ENCODE measurements at regions not wholly inside any gene's neighbourhood (a gene's known extent, or its start where the extent isn't known, plus 50 kb on each side); places are given as distances from the start of the nearest gene placed in this dataset.
"Not testable (repeated sequence)": the region's sequence is repeated elsewhere in the genome, so short reads cannot be mapped to it uniquely, and the experiment has no call there.

DNA sequence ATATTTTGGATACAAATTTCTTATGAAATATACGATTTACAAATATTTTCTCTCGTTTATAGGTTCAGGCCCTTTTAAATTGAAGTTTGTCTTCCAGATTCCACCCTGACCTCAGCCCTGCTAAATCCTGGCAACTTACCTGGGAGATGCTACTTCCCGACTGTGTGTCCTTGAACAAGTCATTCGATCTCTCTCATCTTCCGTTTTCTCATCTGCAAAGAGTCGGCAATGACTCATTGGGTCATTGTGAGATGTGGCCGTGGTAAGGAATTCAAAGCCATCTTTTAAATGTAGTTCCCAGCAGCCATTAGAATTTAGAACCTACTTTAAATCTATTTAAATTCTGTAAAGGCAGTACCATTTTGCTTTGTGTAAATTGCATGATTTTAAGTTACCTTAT lies 72.5 kb downstream of the LHX2 start:
- DNase-seq = no peak

DNA sequence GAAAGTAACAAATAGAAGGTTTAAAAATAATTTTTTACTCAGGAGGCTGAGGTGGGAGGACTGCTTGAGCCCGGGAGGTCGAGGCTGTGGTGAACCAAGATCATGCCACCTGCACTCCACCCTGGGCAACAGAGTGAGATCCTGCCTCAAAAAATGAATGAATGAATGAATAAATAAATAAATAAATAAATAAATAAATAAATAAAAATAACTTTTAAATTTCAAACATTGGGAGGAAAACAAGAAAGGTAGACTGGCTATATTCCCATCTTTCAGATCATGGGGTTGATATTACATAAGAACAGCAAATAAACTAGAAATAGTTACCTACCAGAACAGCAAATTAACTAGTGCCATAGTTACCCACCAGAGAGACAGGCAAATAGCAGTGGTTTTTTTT lies 75.7 kb downstream of the LHX2 start:
- no peak for DNase-seq

DNA sequence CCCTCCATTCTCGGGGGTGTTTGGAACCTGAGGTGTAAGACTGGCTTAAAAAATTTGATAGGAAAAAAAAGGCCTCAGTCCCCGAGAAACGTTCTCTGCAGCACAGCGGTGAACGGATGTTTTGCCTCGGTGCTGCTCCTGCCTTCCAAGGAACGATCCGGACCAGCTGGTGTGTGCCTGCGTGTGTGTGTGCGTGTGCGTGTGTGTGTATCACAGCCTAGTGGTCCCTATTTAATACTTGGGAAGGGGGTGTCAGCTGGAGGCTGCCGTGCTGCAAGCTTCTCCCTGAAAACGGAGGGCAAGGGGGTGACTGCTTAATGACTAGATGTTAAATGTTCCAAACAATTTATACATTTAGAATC lies 76.9 kb downstream of the LHX2 start:
- DNase-seq = no peak

DNA sequence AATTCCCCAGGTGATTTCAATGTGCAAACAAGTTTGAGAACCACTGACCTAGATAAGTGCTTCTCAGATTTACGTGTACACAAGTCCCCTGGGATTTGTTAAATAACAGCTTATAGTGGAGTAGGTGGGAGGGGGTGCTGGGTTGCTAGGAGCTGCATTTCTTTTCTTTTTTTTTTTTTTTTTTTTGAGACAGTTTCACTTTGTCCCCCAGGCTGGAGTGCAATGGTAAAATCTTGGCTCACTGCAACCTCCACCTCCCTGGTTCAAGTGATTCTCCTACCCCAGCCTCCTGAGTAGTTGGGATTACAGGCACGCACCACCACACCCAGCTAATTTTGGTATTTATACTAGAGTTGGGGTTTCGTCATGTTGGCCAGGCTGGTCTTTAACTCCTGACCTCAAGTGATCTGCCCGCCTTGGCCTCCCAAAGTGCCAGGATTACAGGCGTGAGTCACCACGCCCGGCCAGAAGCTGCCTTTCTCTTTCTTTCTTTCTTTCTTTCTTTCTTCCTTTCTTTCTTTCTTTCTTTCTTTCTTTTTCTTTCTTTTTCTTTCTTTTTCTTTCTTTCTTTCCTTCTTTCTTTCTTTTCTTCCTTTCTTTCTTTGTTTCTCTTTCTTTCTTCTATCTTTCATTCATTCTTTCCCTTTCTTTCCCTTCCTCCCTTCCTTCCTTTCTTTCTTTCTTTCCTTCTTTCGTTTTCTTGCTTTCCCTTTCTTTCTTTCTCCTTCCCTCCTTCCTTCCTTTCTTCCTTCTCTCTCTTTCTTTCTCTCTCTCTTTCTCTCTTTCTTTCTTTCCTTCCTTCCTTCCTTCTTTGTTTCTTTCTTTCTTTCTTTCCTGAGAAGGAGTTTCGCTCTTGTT lies 78.3 kb downstream of the LHX2 start:
- DNase-seq = not testable (repeated sequence)

DNA sequence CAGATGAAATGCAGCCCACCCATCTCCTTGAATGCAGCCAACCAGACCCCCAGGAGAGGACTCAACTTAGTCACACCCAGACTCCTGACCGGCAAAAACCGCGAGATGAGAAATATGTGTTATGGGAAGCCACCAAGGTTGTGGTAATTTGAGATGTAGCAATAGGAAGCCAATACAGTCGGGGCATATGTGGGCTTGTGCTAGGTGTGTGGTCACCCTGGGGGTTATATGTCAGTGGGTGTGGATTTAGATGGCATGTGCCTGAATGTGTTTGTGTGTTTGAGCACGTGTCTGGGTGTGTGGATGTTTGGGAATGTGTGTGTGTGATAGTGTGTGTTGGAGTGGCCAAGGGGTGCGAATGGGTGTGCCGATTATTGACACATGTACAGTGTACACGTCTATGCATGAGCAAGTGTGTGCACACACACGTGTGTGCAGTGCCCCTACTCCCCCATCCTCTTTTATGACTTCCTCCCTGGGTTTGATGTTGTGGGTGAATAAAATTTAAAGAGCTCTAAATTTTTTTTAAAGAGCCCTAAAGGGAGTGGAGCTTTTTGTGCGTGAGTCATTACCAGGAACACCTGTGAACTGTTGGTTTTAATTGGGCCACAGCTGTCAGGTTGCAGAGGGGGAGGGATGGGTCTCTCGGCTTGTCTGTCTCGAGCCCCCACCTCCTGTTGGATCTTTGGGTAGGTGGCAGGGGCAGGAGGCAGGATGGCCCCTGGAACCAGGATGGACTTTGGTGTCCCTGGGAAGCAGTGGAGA lies 86.8 kb downstream of the LHX2 start:
- DNase-seq = no peak

DNA sequence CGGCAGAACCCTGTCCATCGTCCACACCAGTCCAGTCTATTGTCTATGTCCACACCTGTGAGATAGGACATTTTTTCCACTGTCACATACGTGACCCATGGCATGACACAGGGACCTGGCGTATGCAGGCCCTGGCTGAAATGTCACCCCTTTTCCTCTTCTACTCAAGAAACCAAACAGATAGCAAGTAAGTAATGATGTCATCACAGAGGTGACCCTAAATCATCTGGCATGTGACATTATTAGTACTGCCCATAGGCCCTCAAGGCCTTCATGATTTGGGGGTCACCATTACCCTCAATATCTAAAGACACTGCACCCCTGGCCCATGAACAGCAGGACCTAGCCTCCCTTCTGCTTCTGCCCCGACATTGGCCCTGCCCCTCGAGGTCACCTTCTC lies 88.3 kb downstream of the LHX2 start:
- no peak for DNase-seq

DNA sequence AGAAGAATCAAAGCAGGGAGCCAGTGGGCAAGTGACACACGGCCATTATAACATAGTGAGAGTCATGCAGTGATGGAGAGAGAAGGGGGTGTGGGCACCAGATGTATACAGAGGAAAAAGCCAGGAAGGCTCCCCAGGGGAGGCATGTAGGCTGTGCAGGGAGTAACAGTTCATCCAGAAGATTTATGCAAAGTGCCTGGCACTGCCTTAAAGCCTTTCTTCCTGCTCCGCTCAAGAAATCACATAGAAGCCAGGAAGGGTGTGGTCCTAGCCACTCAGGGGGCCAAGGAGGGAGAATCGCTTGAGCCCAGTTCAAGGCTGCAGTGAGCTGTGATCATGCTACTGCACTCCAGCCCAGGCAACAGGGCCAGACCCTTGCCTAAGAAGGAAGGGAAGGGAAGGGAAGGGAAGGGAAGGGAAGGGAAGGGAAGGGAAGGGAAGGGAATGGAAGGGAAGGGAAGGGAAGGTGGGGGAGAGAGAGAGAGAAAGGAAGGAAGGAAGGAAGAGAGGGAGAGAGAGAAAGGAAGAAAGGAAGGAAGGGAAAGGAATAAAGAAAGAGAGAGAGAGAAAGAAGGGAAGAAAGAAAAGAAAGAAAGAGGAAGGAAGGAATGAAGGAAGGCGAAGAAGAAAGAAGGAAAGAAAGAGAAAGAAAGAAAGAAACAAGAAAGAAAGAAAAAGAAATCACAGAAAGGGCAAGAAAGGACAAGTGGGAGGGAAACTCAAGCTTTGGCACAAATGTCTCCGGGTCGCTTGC lies 89.8 kb downstream of the LHX2 start:
- DNase-seq = no peak

DNA sequence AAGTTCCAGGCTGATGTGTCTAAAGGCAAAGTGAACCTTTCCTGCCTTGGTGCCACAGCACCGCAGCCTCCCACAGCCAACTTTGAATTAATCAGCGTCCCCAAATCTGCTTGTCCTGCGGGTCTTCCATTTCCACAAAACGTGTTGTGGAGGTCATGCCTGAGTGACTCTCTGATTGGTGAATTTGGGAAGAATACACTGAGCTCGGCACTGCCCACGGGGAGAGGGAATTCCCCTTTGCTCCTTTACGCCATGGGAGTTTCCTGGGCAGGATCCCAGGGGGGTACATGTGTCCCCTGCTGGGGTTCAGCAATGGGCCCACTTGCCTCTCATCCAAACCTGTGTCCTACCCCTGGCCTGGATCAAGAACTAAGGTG lies 90.4 kb downstream of the LHX2 start:
- DNase-seq = no peak

DNA sequence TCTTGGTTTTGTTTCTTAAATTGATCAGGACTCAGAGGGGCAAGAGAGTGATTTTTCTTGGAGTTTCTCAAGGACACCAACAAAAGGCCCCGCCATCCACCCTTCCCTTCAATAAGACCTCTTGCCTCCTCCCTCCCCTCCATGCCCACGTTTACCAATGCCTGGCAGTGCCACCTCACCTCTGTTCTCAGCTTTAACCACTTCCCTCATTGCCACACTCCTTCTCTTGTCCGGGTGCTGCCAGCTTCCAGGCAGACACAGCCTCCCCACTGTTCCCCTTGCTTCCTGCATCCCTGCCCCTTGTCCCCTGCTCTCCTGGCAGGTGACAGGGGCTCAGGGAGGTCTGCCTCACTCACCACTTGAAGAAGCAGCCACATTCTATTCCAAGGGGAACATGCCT lies 90.8 kb downstream of the LHX2 start:
- DNase-seq = no peak

DNA sequence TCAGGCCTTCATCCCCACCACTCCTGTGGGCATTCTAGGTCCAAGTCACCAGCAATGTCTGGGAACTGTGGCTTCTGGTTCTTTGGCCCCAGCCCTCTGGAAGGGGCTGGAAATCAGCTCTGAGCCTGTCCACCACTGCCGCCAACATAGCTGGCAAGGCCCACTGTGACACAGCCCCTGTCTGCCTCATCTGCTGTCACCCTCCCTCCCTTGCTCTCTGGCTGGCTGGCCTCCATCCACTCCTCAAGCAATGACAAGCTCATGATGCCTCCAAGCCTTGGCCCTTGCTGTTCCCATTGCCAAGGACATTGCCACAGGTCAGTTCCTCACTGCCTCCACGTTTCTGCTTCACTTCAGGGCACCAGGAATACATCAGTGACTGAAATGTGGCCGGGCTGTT lies 93.7 kb downstream of the LHX2 start:
- no peak for DNase-seq

DNA sequence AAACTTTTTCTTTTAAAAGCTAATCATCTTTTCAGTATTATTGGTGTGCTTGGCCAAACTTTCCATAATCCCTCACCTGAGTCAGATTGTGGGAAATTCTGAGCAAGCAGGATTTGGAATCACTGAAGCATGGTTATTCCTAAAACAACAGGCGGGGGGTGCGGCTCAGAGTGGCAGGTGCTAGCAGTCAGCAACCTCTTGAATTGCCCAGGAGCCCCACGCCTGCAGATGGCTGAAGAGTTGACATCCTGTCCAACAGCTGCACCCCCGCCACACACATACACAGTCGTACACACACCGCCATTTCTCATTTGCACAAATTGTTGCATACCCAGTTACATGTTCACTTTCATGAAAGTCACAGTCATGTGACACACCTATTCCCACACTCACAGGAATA lies 96.6 kb downstream of the LHX2 start:
- DNase-seq = no peak

DNA sequence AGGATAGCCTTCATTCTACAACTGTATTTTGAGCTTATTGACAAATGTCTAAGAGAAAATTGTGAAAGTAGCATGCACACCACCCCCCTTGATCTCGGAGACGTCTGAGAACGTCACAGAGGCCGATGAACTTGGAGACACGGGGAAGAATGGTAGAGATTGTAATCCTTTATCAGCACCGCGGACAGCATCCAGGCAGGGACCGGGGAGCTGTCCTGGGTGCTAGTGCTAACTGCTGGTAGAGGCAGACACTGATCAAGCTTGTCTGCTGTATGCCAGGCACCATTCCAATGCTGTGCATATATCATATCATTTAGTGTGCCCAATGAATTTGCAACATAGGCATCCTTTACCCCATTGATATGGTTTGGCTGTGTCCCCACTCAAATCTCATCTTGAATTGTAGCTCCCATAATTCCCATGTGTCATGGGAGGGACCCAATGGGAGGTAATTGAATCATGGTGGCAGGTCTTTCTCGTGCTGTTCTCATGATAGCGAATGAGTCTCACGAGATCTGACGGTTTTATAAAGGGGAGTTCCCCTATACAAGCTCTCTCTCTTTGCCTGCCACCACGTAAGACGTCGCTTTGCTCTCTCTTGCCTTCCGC lies 98.8 kb downstream of the LHX2 start:
- peak; percentile 28 for DNase-seq

DNA sequence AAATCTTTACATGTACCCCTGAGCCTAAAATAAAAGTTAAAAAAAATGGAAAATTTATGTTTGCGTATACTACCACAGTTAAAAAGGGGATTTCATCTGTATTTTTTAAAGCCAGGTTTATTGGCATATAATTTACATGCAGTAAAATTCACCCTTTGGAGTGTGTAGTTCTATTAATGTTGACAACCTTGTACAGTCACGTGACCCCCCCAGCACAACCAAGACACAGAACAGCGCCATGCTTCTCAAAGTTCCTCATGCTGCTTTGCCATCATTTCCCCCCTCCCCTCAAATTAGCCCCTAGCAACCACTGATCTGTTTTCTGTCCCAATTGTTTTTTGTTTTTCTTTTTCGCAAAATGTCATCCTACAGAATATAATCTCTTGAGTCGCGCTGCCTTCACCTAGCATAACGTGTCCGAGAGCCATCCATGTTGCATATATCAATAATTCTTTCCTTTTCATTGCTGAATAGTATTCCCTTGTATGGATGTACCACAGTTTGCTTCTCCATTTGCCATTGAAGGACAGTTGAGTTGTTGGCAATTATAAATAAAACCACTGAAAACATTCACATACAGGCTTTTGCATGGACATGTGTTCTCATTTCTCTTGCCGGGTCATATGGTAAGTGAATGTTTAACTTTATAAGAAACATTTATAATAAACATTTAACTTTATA lies 105.3 kb downstream of the LHX2 start:
- no peak for DNase-seq

DNA sequence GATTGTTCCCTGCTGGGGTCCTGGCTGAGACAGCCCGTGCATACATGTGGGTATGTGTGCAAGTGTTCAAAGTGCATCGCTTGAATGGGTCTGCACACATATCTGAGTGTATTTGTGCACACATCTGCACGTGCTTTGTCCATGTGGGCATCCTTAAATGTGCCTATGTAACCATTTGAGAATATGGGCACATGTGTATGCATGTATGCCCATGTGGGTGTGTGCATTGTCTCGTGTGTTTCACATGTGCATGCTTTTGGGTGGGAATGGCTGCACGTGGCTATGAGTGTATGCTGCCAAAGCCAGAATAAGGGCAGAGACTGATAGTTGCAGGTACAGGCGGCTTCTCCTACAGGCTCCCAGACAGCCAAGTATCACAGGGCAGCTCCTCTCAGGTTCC lies 107.3 kb downstream of the LHX2 start:
- DNase-seq = no peak

DNA sequence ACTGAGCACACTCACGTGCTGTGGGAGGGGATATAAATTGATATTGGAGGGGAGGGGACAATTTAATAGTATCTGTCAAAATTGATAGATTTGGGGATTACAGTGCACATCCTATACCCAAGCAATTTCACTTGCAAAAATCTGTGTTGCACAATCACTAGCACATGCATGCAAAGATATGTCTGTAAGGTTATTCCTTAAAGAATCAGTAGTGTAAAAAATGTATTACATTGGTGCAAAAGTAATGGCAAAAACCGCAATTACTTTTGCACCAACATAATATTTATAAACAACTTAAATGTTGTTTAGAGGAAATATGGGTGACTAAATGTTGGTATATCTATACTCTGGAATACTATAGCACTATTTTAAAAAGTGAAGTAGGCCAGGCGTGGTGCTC lies 108.7 kb downstream of the LHX2 start:
- no peak for DNase-seq

DNA sequence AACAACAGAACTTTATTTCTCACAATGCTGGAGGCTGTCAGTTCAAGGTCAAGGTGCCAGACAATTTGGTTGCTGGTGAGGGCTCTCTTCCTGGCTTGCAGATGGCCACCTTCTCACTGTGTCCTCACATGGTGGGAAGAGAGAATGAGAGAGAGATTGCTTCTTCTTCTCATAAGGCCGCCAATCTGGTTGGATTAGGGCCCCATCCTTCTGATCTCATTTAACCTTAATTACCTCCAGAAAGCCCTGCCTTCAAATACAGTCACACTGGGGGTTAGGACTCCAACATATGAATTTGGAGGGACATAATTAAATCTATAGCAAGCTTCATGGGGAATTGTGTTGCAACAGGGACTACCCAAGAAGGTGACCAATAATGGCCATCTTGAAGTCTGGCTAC lies 110.2 kb downstream of the LHX2 start:
- DNase-seq = no peak

DNA sequence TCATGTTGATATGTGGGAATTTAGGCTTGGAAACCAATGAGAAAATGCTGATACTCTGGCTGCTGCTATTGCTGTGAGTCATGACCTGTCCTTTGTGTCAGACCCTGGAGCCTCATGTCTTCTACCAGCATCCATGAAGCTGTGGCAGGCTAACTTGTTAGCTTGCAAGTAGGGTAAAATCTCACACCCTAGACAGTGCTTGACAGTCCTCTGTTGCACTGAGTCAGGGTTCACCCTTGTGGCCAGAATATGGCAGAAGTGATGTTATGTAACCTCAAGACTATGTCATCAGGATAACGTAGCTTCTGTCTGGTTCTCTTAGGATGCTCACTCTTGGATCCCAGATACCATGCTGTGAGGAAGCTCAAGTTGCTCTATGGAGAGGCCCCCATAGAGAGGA lies 110.8 kb downstream of the LHX2 start:
- DNase-seq = no peak

DNA sequence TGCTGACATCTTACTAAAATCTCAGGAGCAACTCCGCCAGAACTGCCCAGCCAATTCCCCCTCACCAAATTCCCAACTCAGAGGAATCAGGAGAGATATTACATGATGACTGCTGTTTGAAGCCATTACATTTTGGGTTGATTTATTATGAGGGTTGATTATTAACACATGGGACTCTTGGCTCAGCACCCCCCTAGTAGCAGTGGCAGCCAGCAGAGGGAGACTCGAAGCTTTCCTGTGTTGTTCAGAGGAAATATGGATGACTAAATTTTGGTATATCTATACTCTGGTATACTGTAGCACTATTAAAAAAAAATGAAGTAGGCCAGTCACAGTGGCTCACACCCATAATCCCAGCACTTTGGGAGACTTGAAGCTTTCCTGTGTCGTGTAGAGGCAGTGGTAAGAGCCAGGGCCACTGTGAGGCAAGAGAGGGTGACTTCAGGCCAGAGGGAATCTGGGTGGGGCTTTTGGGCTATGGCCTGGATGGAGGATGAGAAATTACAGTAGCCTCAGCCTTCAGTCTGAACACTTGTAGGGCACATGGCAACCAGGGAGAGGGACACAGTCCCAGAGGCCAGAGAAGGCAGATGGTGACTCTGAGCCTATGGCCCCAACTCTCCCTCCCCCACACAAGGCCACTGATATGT lies 111.4 kb downstream of the LHX2 start:
- DNase-seq = no peak

DNA sequence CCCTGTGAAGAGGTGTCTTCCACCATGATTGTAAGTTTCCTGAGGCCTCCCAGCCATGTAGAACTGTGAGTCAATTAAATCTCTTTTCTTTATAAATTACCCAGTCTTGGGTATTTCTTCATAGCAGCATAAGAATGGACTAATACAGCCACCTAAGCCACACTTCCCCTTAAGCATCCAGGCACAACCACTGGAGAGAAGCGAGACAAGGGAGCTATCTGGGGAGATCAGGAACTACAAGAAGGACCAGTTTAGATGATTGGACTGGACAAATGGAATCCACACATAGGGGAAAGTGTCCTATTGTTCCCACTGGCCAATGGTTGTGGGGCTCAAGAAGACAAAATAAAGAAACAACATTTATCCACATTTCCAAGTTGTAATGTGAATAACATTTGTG lies 112.1 kb downstream of the LHX2 start:
- not testable (repeated sequence) for DNase-seq

DNA sequence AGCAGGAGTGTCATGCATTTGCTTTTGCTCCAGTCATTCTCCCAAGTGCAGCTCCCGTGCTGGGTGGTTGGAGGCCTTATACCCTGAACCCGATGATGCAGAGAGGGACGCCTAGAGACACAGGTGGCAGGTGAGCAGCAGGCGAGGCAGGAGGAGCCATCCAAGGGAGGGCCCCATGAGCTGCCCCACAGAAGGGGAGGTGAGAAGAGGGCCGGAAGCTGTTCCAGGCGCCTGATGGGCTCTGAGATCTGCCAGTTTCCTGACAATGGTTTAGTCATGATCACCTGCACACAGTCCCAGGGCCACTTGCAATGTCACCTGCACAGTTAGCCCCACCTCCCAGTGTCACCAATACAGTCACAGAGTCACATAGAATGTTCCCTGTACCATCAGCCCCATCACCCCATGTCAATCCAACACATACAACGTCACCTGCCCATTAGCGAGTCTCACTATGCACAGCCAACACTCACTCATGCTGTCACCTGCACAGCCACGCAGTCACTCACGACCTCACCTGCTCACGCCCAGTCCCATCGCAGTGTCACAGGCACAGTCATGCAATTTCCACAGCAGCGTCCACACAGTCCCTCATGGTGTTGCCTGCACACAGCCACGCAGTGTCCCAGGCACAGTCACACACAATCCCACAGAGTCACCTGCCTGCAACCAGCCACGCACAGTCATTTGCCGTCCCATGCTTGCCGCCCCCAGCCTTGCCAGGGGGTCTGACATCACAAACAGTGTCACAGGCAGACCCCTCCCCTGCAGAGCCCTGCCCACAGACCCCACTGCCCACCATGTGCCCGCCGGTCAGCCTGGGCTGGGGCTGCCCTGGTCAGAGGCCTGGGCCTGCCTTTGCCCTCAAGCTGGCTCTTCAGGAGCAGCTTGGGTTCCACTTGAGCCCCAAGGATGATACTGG lies 113.4 kb downstream of the LHX2 start:
- no peak for DNase-seq

DNA sequence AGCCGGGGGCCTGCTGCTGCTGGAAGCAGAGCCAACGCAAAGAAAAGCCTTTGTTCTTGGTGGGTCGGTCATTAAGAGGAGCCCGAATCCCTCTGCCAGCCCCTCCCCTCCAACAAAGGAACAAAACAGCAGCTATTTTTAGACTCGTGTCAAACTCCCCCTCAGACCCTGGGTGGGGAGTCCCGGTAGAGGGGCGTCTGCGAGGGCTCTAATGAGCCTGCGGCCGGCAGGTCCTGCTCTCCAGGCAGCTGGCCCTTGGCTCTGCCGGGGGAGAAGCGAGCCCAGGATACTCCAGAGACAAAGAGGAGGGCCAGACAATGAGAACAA lies 114.0 kb downstream of the LHX2 start:
- DNase-seq = no peak
